Endothelial cell of umbilical vein (primary cell): ENCODE measurements at regions not wholly inside any gene's neighbourhood (a gene's known extent, or its start where the extent isn't known, plus 50 kb on each side); places are given as distances from the start of the nearest gene placed in this dataset.
"Not testable (repeated sequence)": the region's sequence is repeated elsewhere in the genome, so short reads cannot be mapped to it uniquely, and the experiment has no call there.

Source experiments
- EZH2 ChIP-seq: IDR thresholded peaks from 2 replicates; pipeline ENCODE4 v1.6.1; 2012; ENCODE audit warnings: borderline replicate concordance, low read depth, mild to moderate bottlenecking, moderate library complexity, low read length, inconsistent platforms; ENCODE audit not compliant: severe bottlenecking
- MAX ChIP-seq: IDR thresholded peaks from 2 replicates; pipeline ENCODE4 v1.6.1; 2011; ENCODE audit not compliant: insufficient read depth, insufficient read length
- POLR2A ChIP-seq: IDR thresholded peaks from 2 replicates; pipeline ENCODE4 v1.6.1; 2012; ENCODE audit warnings: low read depth, mild to moderate bottlenecking, control low read depth, low read length

- TF ChIP-seq EZH2, MAX, POLR2A: not testable (repeated sequence)
Observed at GRCh38 chr10:25109896-25110295, 64.9 kb upstream of the GPR158 start.
